Fibroblast of skin of back (primary cell): ENCODE measurements at regions not wholly inside any gene's neighbourhood (a gene's known extent, or its start where the extent isn't known, plus 50 kb on each side); places are given as distances from the start of the nearest gene placed in this dataset.

Experiments
- DNase-seq: peaks from one replicate; pipeline ENCODE4 v3.0.0-alpha.2; 2013

- DNase-seq = peak; percentile 57
Measured at GRCh38 chr11:115920092-115920461, 415.9 kb upstream of the CADM1 start.

GRCh38 chr11:115919341-115920091 lies 415.3 kb upstream of the CADM1 start:
- peak; percentile 75 for DNase-seq

GRCh38 chr11:115918576-115918975 lies 414.4 kb upstream of the CADM1 start:
- no peak for DNase-seq

GRCh38 chr11:115916608-115917007 lies 412.4 kb upstream of the CADM1 start:
- no peak for DNase-seq

GRCh38 chr11:115912484-115912945 lies 408.3 kb upstream of the CADM1 start:
- no peak for DNase-seq

GRCh38 chr11:115911613-115912346 lies 407.6 kb upstream of the CADM1 start:
- no peak for DNase-seq

- peak; percentile 60 for DNase-seq
Measured at GRCh38 chr11:115910379-115910778, 406.2 kb upstream of the CADM1 start.

GRCh38 chr11:115906171-115906570 lies 402.0 kb upstream of the CADM1 start:
- DNase-seq = no peak

- peak; percentile 69 for DNase-seq
Measured at GRCh38 chr11:115905341-115906000, 401.3 kb upstream of the CADM1 start.

GRCh38 chr11:115903179-115903578 lies 399.0 kb upstream of the CADM1 start:
- no peak for DNase-seq

- DNase-seq = no peak
Measured at GRCh38 chr11:115901069-115901468, 396.9 kb upstream of the CADM1 start.

GRCh38 chr11:115900111-115900510 lies 395.9 kb upstream of the CADM1 start:
- no peak for DNase-seq

- no peak for DNase-seq
Measured at GRCh38 chr11:115897707-115898106, 393.5 kb upstream of the CADM1 start.

- no peak for DNase-seq
Measured at GRCh38 chr11:115896084-115896483, 391.9 kb upstream of the CADM1 start.

GRCh38 chr11:115895594-115895993 lies 391.4 kb upstream of the CADM1 start:
- DNase-seq = no peak

GRCh38 chr11:115894176-115894575 lies 390.0 kb upstream of the CADM1 start:
- DNase-seq = no peak

GRCh38 chr11:115893461-115894099 lies 389.4 kb upstream of the CADM1 start:
- DNase-seq = peak; percentile 90

- peak; percentile 67 for DNase-seq
Measured at GRCh38 chr11:115892016-115892415, 387.8 kb upstream of the CADM1 start.

- no peak for DNase-seq
Measured at GRCh38 chr11:115891581-115891980, 387.4 kb upstream of the CADM1 start.

GRCh38 chr11:115890500-115890899 lies 386.3 kb upstream of the CADM1 start:
- DNase-seq = no peak

GRCh38 chr11:115889712-115890111 lies 385.5 kb upstream of the CADM1 start:
- no peak for DNase-seq

GRCh38 chr11:115887727-115888126 lies 383.5 kb upstream of the CADM1 start:
- no peak for DNase-seq

- no peak for DNase-seq
Measured at GRCh38 chr11:115887316-115887715, 383.1 kb upstream of the CADM1 start.
